ENCODE measurements at regions not wholly inside any gene's neighbourhood (a gene's known extent, or its start where the extent isn't known, plus 50 kb on each side); places are given as distances from the start of the nearest gene placed in this dataset.

GRCh38 chr16:59773330-59773729 lies 1039.2 kb upstream of the GOT2 start:
- no peaks in the 10 kb centered on the region for H3K27me3 ChIP-seq (ENCODE audit: control insufficient read depth in 2 of 2, insufficient read depth in 2 of 2, low read length in 2 of 2)
- peaks cover 0 to 7% of the 10 kb centered on the region in 2 donors for H3K9me3 ChIP-seq (ENCODE audit: control insufficient read depth in 2 of 2, low read length in 2 of 2)
- H3K9ac ChIP-seq (ENCODE audit: low read depth in 1 of 2, low read length in 2 of 2) = no peak overlapping the region
- no peaks in the 10 kb centered on the region for H3K36me3 ChIP-seq (ENCODE audit: control insufficient read depth in 2 of 2, insufficient read depth in 2 of 2, low read length in 2 of 2)
- no peak overlapping the region for H3K4me3 ChIP-seq (ENCODE audit: low read length in 2 of 2)
- no peaks in the 10 kb centered on the region for H3K4me1 ChIP-seq (ENCODE audit: control insufficient read depth in 2 of 2, insufficient read depth in 2 of 2, low read length in 2 of 2)
- no peak overlapping the region for H3K27ac ChIP-seq (ENCODE audit: low read depth in 2 of 2, low read length in 2 of 2)

- Histone ChIP-seq H3K27ac (ENCODE audit: low read depth in 2 of 2, low read length in 2 of 2) (no peak overlapping the region), H3K9me3 (ENCODE audit: control insufficient read depth in 2 of 2, low read length in 2 of 2) (no peaks in the 10 kb centered on the region), H3K9ac (ENCODE audit: low read depth in 1 of 2, low read length in 2 of 2) (no peak overlapping the region), H3K36me3 (ENCODE audit: control insufficient read depth in 2 of 2, insufficient read depth in 2 of 2, low read length in 2 of 2) (no peaks in the 10 kb centered on the region), H3K4me3 (ENCODE audit: low read length in 2 of 2) (no peak overlapping the region), H3K27me3 (ENCODE audit: control insufficient read depth in 2 of 2, insufficient read depth in 2 of 2, low read length in 2 of 2) (no peaks in the 10 kb centered on the region), H3K4me1 (ENCODE audit: control insufficient read depth in 2 of 2, insufficient read depth in 2 of 2, low read length in 2 of 2) (no peaks in the 10 kb centered on the region)
Measured at GRCh38 chr16:59759296-59759695, 1025.2 kb upstream of the GOT2 start.

GRCh38 chr16:59758848-59759247 lies 1024.7 kb upstream of the GOT2 start:
- Histone ChIP-seq H3K36me3 (ENCODE audit: control insufficient read depth in 2 of 2, insufficient read depth in 2 of 2, low read length in 2 of 2) (no peaks in the 10 kb centered on the region), H3K4me3 (ENCODE audit: low read length in 2 of 2) (no peak overlapping the region), H3K4me1 (ENCODE audit: control insufficient read depth in 2 of 2, insufficient read depth in 2 of 2, low read length in 2 of 2) (no peaks in the 10 kb centered on the region), H3K27me3 (ENCODE audit: control insufficient read depth in 2 of 2, insufficient read depth in 2 of 2, low read length in 2 of 2) (no peaks in the 10 kb centered on the region), H3K9ac (ENCODE audit: low read depth in 1 of 2, low read length in 2 of 2) (no peak overlapping the region), H3K27ac (ENCODE audit: low read depth in 2 of 2, low read length in 2 of 2) (no peak overlapping the region), H3K9me3 (ENCODE audit: control insufficient read depth in 2 of 2, low read length in 2 of 2) (no peaks in the 10 kb centered on the region)

GRCh38 chr16:59754854-59755253 lies 1020.7 kb upstream of the GOT2 start:
- Histone ChIP-seq H3K36me3 (ENCODE audit: control insufficient read depth in 2 of 2, insufficient read depth in 2 of 2, low read length in 2 of 2) (no peaks in the 10 kb centered on the region), H3K9ac (ENCODE audit: low read depth in 1 of 2, low read length in 2 of 2) (no peak overlapping the region), H3K9me3 (ENCODE audit: control insufficient read depth in 2 of 2, low read length in 2 of 2) (no peaks in the 10 kb centered on the region), H3K4me1 (ENCODE audit: control insufficient read depth in 2 of 2, insufficient read depth in 2 of 2, low read length in 2 of 2) (no peaks in the 10 kb centered on the region), H3K4me3 (ENCODE audit: low read length in 2 of 2) (no peak overlapping the region), H3K27me3 (ENCODE audit: control insufficient read depth in 2 of 2, insufficient read depth in 2 of 2, low read length in 2 of 2) (no peaks in the 10 kb centered on the region), H3K27ac (ENCODE audit: low read depth in 2 of 2, low read length in 2 of 2) (no peak overlapping the region)

GRCh38 chr16:59749662-59750336 lies 1015.7 kb upstream of the GOT2 start:
- Histone ChIP-seq H3K27ac (ENCODE audit: low read depth in 2 of 2, low read length in 2 of 2) (no peak overlapping the region), H3K9ac (ENCODE audit: low read depth in 1 of 2, low read length in 2 of 2) (no peak overlapping the region), H3K9me3 (ENCODE audit: control insufficient read depth in 2 of 2, low read length in 2 of 2) (peaks cover 2 to 6% of the 10 kb centered on the region in 2 donors), H3K4me3 (ENCODE audit: low read length in 2 of 2) (no peak overlapping the region), H3K27me3 (ENCODE audit: control insufficient read depth in 2 of 2, insufficient read depth in 2 of 2, low read length in 2 of 2) (no peaks in the 10 kb centered on the region), H3K36me3 (ENCODE audit: control insufficient read depth in 2 of 2, insufficient read depth in 2 of 2, low read length in 2 of 2) (no peaks in the 10 kb centered on the region), H3K4me1 (ENCODE audit: control insufficient read depth in 2 of 2, insufficient read depth in 2 of 2, low read length in 2 of 2) (no peaks in the 10 kb centered on the region)

- Histone ChIP-seq H3K9me3 (ENCODE audit: control insufficient read depth in 2 of 2, low read length in 2 of 2) (peaks cover 2 to 6% of the 10 kb centered on the region in 2 donors), H3K27me3 (ENCODE audit: control insufficient read depth in 2 of 2, insufficient read depth in 2 of 2, low read length in 2 of 2) (no peaks in the 10 kb centered on the region), H3K4me3 (ENCODE audit: low read length in 2 of 2) (no peak overlapping the region), H3K36me3 (ENCODE audit: control insufficient read depth in 2 of 2, insufficient read depth in 2 of 2, low read length in 2 of 2) (no peaks in the 10 kb centered on the region), H3K27ac (ENCODE audit: low read depth in 2 of 2, low read length in 2 of 2) (no peak overlapping the region), H3K9ac (ENCODE audit: low read depth in 1 of 2, low read length in 2 of 2) (no peak overlapping the region), H3K4me1 (ENCODE audit: control insufficient read depth in 2 of 2, insufficient read depth in 2 of 2, low read length in 2 of 2) (no peaks in the 10 kb centered on the region)
Measured at GRCh38 chr16:59748531-59748930, 1014.4 kb upstream of the GOT2 start.

GRCh38 chr16:59743504-59743903 lies 1009.4 kb upstream of the GOT2 start:
- Histone ChIP-seq H3K27ac (ENCODE audit: low read depth in 2 of 2, low read length in 2 of 2) (no peak overlapping the region), H3K9ac (ENCODE audit: low read depth in 1 of 2, low read length in 2 of 2) (no peak overlapping the region), H3K4me1 (ENCODE audit: control insufficient read depth in 2 of 2, insufficient read depth in 2 of 2, low read length in 2 of 2) (no peaks in the 10 kb centered on the region), H3K4me3 (ENCODE audit: low read length in 2 of 2) (no peak overlapping the region), H3K36me3 (ENCODE audit: control insufficient read depth in 2 of 2, insufficient read depth in 2 of 2, low read length in 2 of 2) (no peaks in the 10 kb centered on the region), H3K27me3 (ENCODE audit: control insufficient read depth in 2 of 2, insufficient read depth in 2 of 2, low read length in 2 of 2) (no peaks in the 10 kb centered on the region), H3K9me3 (ENCODE audit: control insufficient read depth in 2 of 2, low read length in 2 of 2) (peaks cover 2 to 5% of the 10 kb centered on the region in 2 donors)

- Histone ChIP-seq H3K9ac (ENCODE audit: low read depth in 1 of 2, low read length in 2 of 2) (no peak overlapping the region), H3K27ac (ENCODE audit: low read depth in 2 of 2, low read length in 2 of 2) (no peak overlapping the region), H3K4me1 (ENCODE audit: control insufficient read depth in 2 of 2, insufficient read depth in 2 of 2, low read length in 2 of 2) (no peaks in the 10 kb centered on the region), H3K36me3 (ENCODE audit: control insufficient read depth in 2 of 2, insufficient read depth in 2 of 2, low read length in 2 of 2) (no peaks in the 10 kb centered on the region), H3K9me3 (ENCODE audit: control insufficient read depth in 2 of 2, low read length in 2 of 2) (peaks cover 2 to 3% of the 10 kb centered on the region in 2 donors), H3K27me3 (ENCODE audit: control insufficient read depth in 2 of 2, insufficient read depth in 2 of 2, low read length in 2 of 2) (no peaks in the 10 kb centered on the region), H3K4me3 (ENCODE audit: low read length in 2 of 2) (no peak overlapping the region)
Measured at GRCh38 chr16:59740858-59741257, 1006.7 kb upstream of the GOT2 start.

- Histone ChIP-seq H3K27me3 (ENCODE audit: control insufficient read depth in 2 of 2, insufficient read depth in 2 of 2, low read length in 2 of 2) (no peaks in the 10 kb centered on the region), H3K4me3 (ENCODE audit: low read length in 2 of 2) (no peak overlapping the region), H3K36me3 (ENCODE audit: control insufficient read depth in 2 of 2, insufficient read depth in 2 of 2, low read length in 2 of 2) (no peaks in the 10 kb centered on the region), H3K9ac (ENCODE audit: low read depth in 1 of 2, low read length in 2 of 2) (no peak overlapping the region), H3K4me1 (ENCODE audit: control insufficient read depth in 2 of 2, insufficient read depth in 2 of 2, low read length in 2 of 2) (no peaks in the 10 kb centered on the region), H3K27ac (ENCODE audit: low read depth in 2 of 2, low read length in 2 of 2) (no peak overlapping the region), H3K9me3 (ENCODE audit: control insufficient read depth in 2 of 2, low read length in 2 of 2) (peaks cover 0 to 2% of the 10 kb centered on the region in 2 donors)
Measured at GRCh38 chr16:59737274-59737673, 1003.2 kb upstream of the GOT2 start.

- no peaks in the 10 kb centered on the region for H3K27me3 ChIP-seq (ENCODE audit: control insufficient read depth in 2 of 2, insufficient read depth in 2 of 2, low read length in 2 of 2)
- H3K4me3 ChIP-seq (ENCODE audit: low read length in 2 of 2) = no peak overlapping the region
- no peaks in the 10 kb centered on the region for H3K4me1 ChIP-seq (ENCODE audit: control insufficient read depth in 2 of 2, insufficient read depth in 2 of 2, low read length in 2 of 2)
- no peak overlapping the region for H3K27ac ChIP-seq (ENCODE audit: low read depth in 2 of 2, low read length in 2 of 2)
- H3K9me3 ChIP-seq (ENCODE audit: control insufficient read depth in 2 of 2, low read length in 2 of 2) = peaks cover 0 to 4% of the 10 kb centered on the region in 2 donors
- H3K9ac ChIP-seq (ENCODE audit: low read depth in 1 of 2, low read length in 2 of 2) = no peak overlapping the region
- H3K36me3 ChIP-seq (ENCODE audit: control insufficient read depth in 2 of 2, insufficient read depth in 2 of 2, low read length in 2 of 2) = no peaks in the 10 kb centered on the region
Measured at GRCh38 chr16:59733321-59733720, 999.2 kb upstream of the GOT2 start.

Data from mucosa of rectum (tissue), 2 donors.